HepG2 (cell line): ENCODE measurements at regions not wholly inside any gene's neighbourhood (a gene's known extent, or its start where the extent isn't known, plus 50 kb on each side); places are given as distances from the start of the nearest gene placed in this dataset.

Experiments used
- CEBPG ChIP-seq: IDR thresholded peaks from 2 replicates; pipeline ENCODE4 v1.6.1; 2016
- HCFC1 ChIP-seq: fragments of 150-350 bp; IDR thresholded peaks from 2 replicates; pipeline ENCODE4 v1.6.1; 2014; ENCODE audit warnings: low read depth, low read length
- HNRNPUL1 ChIP-seq: fragments of 200-400 bp; formaldehyde crosslinking; IDR thresholded peaks from 2 replicates; pipeline ENCODE4 v1.6.1; 2017; ENCODE audit warnings: low read depth, mild to moderate bottlenecking, low read length, moderate library complexity
- MAF1 ChIP-seq: sonication (generic); formaldehyde crosslinking; IDR thresholded peaks from 2 replicates; pipeline ENCODE4 v1.5.0; 2020; ENCODE audit warnings: missing genetic modification reagents, borderline replicate concordance
- MED1 ChIP-seq: sonication (generic); formaldehyde crosslinking; IDR thresholded peaks from 2 replicates; pipeline ENCODE4 v1.4.0; 2020; ENCODE audit warnings: missing genetic modification reagents
- NFIC ChIP-seq: IDR thresholded peaks from 2 replicates; pipeline ENCODE4 v1.6.1; 2012; ENCODE audit warnings: mild to moderate bottlenecking, low read length, inconsistent platforms
- RAD21 ChIP-seq: fragments of 450-650 bp; formaldehyde crosslinking; IDR thresholded peaks from 2 replicates; pipeline ENCODE4 v1.5.0; 2020; ENCODE audit warnings: mild to moderate bottlenecking
- SP4 ChIP-seq: sonication (generic); formaldehyde crosslinking; IDR thresholded peaks from 2 replicates; pipeline ENCODE4 v1.8.1; 2023; ENCODE audit warnings: mild to moderate bottlenecking, missing genetic modification reagents
- SYNCRIP ChIP-seq: fragments of 200-400 bp; formaldehyde crosslinking; IDR thresholded peaks from 2 replicates; pipeline ENCODE4 v1.6.1; 2018; ENCODE audit warnings: mild to moderate bottlenecking, low read depth, low read length; ENCODE audit not compliant: insufficient read depth
- ZNF24 ChIP-seq: fragments of 450-650 bp; IDR thresholded peaks from 2 replicates; pipeline ENCODE4 v1.6.1; 2017; ENCODE audit warnings: antibody characterized with exemption, mild to moderate bottlenecking
- ZNF253 ChIP-seq: sonication (generic); formaldehyde crosslinking; IDR thresholded peaks from 2 replicates; pipeline ENCODE4 v1.8.0; 2022; ENCODE audit warnings: mild to moderate bottlenecking, missing genetic modification reagents, borderline replicate concordance
- ZNF552 ChIP-seq: sonication (generic); formaldehyde crosslinking; IDR thresholded peaks from 2 replicates; pipeline ENCODE4 v1.9.0; 2022; ENCODE audit warnings: missing genetic modification reagents, mild to moderate bottlenecking, borderline replicate concordance
- TF ChIP-seq, protein P1 (sequence below): sonication (generic); formaldehyde crosslinking; IDR thresholded peaks from one replicate; pipeline ENCODE4 v1.5.1; 2020; ENCODE audit warnings: mild to moderate bottlenecking, missing genetic modification reagents; ENCODE audit errors: not compliant biosample characterization
- TF ChIP-seq, protein P2 (sequence below): sonication (generic); formaldehyde crosslinking; IDR thresholded peaks from 2 replicates; pipeline ENCODE4 v1.8.1; 2023; ENCODE audit warnings: mild to moderate bottlenecking, missing genetic modification reagents, borderline replicate concordance

- TF ChIP-seq HCFC1 (no peak), CEBPG (CRISPR knock-in tag) (no peak), NFIC (no peak), SYNCRIP (no peak), SP4 (CRISPR knock-in tag) (no peak), MED1 (CRISPR knock-in tag) (no peak), ZNF552 (no peak), ZNF253 (CRISPR knock-in tag) (no peak), MAF1 (CRISPR knock-in tag) (no peak), HNRNPUL1 (no peak), ZNF24 (no peak), RAD21 (CRISPR knock-in tag) (no peak)
- TF ChIP-seq, protein P1, sequence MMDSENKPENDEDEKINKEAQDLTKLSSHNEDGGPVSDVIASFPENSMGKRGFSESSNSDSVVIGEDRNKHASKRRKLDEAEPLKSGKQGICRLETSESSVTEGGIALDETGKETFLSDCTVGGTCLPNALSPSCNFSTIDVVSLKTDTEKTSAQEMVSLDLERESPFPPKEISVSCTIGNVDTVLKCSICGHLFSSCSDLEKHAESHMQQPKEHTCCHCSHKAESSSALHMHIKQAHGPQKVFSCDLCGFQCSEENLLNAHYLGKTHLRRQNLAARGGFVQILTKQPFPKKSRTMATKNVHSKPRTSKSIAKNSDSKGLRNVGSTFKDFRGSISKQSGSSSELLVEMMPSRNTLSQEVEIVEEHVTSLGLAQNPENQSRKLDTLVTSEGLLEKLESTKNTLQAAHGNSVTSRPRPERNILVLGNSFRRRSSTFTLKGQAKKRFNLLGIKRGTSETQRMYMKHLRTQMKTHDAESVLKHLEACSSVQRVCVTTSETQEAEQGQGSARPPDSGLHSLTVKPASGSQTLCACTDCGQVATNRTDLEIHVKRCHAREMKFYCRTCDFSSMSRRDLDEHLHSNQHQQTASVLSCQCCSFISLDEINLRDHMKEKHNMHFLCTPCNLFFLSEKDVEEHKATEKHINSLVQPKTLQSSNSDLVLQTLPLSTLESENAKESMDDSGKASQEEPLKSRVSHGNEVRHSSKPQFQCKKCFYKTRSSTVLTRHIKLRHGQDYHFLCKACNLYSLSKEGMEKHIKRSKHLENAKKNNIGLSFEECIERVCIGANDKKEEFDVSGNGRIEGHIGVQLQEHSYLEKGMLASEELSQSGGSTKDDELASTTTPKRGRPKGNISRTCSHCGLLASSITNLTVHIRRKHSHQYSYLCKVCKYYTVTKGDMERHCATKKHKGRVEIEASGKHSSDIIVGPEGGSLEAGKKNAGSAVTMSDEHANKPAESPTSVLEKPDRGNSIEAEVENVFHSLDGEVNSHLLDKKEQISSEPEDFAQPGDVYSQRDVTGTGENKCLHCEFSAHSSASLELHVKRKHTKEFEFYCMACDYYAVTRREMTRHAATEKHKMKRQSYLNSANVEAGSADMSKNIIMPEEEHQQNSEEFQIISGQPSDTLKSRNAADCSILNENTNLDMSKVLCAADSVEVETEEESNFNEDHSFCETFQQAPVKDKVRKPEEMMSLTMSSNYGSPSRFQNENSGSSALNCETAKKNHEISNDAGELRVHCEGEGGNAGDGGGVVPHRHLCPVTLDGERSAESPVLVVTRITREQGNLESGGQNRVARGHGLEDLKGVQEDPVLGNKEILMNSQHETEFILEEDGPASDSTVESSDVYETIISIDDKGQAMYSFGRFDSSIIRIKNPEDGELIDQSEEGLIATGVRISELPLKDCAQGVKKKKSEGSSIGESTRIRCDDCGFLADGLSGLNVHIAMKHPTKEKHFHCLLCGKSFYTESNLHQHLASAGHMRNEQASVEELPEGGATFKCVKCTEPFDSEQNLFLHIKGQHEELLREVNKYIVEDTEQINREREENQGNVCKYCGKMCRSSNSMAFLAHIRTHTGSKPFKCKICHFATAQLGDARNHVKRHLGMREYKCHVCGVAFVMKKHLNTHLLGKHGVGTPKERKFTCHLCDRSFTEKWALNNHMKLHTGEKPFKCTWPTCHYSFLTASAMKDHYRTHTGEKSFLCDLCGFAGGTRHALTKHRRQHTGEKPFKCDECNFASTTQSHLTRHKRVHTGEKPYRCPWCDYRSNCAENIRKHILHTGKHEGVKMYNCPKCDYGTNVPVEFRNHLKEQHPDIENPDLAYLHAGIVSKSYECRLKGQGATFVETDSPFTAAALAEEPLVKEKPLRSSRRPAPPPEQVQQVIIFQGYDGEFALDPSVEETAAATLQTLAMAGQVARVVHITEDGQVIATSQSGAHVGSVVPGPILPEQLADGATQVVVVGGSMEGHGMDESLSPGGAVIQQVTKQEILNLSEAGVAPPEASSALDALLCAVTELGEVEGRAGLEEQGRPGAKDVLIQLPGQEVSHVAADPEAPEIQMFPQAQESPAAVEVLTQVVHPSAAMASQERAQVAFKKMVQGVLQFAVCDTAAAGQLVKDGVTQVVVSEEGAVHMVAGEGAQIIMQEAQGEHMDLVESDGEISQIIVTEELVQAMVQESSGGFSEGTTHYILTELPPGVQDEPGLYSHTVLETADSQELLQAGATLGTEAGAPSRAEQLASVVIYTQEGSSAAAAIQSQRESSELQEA (CRISPR knock-in tag), result no peak
- TF ChIP-seq, protein P2, sequence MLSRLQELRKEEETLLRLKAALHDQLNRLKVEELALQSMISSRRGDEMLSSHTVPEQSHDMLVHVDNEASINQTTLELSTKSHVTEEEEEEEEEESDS, result no peak
Observed at GRCh38 chr2:121865914-121866313, 110.5 kb downstream of the TSN start.
